ENCODE measurements at regions not wholly inside any gene's neighbourhood (a gene's known extent, or its start where the extent isn't known, plus 50 kb on each side); places are given as distances from the start of the nearest gene placed in this dataset.

- BruUV-seq (replicated peaks), result no TSS peak
- dilution Hi-C loops (cut with MboI; ENCODE audit: extremely low pct_ligation_motif_present, low sequenced_read_pairs), result no loop called here
- intact Hi-C loops (cut with micrococcal nuclease), result no loop called here
- Histone ChIP-seq H3K9me3 (replicated peaks; ENCODE audit: control insufficient read depth, insufficient read depth, low read length) (peaks cover 2% of the 10 kb centered on the region), H3K79me2 (ENCODE audit: control insufficient read depth, insufficient read depth, low read length) (no peaks in the 10 kb centered on the region), H3K4me1 (ENCODE audit: control insufficient read depth, extremely low read depth, insufficient read depth, low read length) (no peaks in the 10 kb centered on the region), H3K9ac (replicated peaks; ENCODE audit: extremely low read depth, insufficient read depth, low read length) (no peak overlapping the region), H3K9me1 (replicated peaks; ENCODE audit: control insufficient read depth, extremely low read depth, insufficient read depth, low read length) (no peaks in the 10 kb centered on the region), H3K36me3 (ENCODE audit: control insufficient read depth in 2 of 2, extremely low read depth in 1 of 2, insufficient read depth in 2 of 2, low read length in 2 of 2) (no peaks in the 10 kb centered on the region), H3K27me3 (ENCODE audit: control insufficient read depth in 2 of 2, insufficient read depth in 2 of 2, low read length in 2 of 2) (no peaks in the 10 kb centered on the region), H2AFZ (ENCODE audit: low read depth, low read length) (no peak overlapping the region), H3K27ac (ENCODE audit: insufficient read depth, low read depth, low read length) (no peak overlapping the region), H3K4me2 (ENCODE audit: insufficient read depth, low read length) (no peak overlapping the region), H3K4me3 (replicated peaks in 1 of 3; ENCODE audit: insufficient read depth in 1 of 3, low read depth in 1 of 3, low read length in 3 of 3) (no peak overlapping the region), H4K20me1 (replicated peaks; ENCODE audit: control insufficient read depth, extremely low read depth, insufficient read depth, low read length) (no peaks in the 10 kb centered on the region)
- FAIRE-seq (no peak), DNase-seq (ENCODE audit: low read depth, low spot score) (no peak)
- POLR2A ChIA-PET, result no interaction called here
- CTCF ChIA-PET, result interaction anchor here (1.5 kb wide), 1 partner anchor 10 kb away, joined by 4 read pairs; no protein-coding TSS in a partner anchor
- TF ChIP-seq FOS (IDR thresholded peaks at IDR 0.05; ENCODE audit: borderline replicate concordance, insufficient read depth, low read length), result no peak
Observed at GRCh38 chr7:53993224-53993623, 549.0 kb upstream of the VSTM2A start.

DNA sequence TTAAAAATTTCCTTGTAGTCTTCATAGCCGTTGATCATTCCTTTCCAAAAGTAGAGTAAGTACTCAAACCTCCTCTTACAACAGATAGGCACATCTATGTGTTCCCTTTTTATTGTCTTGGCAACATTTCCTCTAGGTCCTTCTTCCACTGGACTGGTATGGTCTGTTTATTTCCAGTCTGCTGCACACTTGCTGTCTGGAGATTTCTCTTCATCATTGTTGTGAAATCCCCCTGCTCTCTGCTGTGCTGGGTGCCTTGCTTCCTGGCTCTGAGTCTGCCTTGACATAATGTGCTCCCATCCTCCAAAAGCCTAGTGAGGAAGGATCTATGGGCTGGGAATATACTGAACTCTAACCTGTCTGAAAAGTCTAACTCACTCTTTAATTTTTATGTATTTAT is 545.3 kb upstream of the VSTM2A start:
- CTCF ChIA-PET, result no interaction called here
- FAIRE-seq, result no peak

More for the DNA sequence above, 545.3 kb upstream of the VSTM2A start:
- dilution Hi-C loops (cut with MboI; ENCODE audit: extremely low pct_ligation_motif_present, low sequenced_read_pairs) (no loop called here), intact Hi-C loops (cut with micrococcal nuclease) (no loop called here)
- POLR2A ChIA-PET, result no interaction called here
- H3K4me2 ChIP-seq (ENCODE audit: insufficient read depth, low read length), result no peak overlapping the region
- no peaks in the 10 kb centered on the region for H3K9me1 ChIP-seq (replicated peaks; ENCODE audit: control insufficient read depth, extremely low read depth, insufficient read depth, low read length)
- H3K27ac ChIP-seq (ENCODE audit: insufficient read depth, low read depth, low read length), result no peak overlapping the region
- DNase-seq (ENCODE audit: low read depth, low spot score), result no peak
- no peak overlapping the region for H3K4me3 ChIP-seq (replicated peaks in 1 of 3; ENCODE audit: insufficient read depth in 1 of 3, low read depth in 1 of 3, low read length in 3 of 3)
- H4K20me1 ChIP-seq (replicated peaks; ENCODE audit: control insufficient read depth, extremely low read depth, insufficient read depth, low read length), result no peaks in the 10 kb centered on the region
- no peak for TF ChIP-seq CTCF (IDR thresholded peaks at IDR 0.05; ENCODE audit: extremely low read depth in 1 of 2, insufficient read depth in 1 of 2, low read depth in 1 of 2, low read length in 2 of 2)
- TF ChIP-seq, protein P1, sequence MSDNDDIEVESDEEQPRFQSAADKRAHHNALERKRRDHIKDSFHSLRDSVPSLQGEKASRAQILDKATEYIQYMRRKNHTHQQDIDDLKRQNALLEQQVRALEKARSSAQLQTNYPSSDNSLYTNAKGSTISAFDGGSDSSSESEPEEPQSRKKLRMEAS (IDR thresholded peaks at IDR 0.05; ENCODE audit: insufficient read depth, insufficient read length), result no peak
- H3K9me3 ChIP-seq (replicated peaks; ENCODE audit: control insufficient read depth, insufficient read depth, low read length), result peaks cover 2% of the 10 kb centered on the region
- no peak overlapping the region for H3K9ac ChIP-seq (replicated peaks; ENCODE audit: extremely low read depth, insufficient read depth, low read length)
- no peaks in the 10 kb centered on the region for H3K36me3 ChIP-seq (ENCODE audit: control insufficient read depth in 2 of 2, extremely low read depth in 1 of 2, insufficient read depth in 2 of 2, low read length in 2 of 2)
- no peak overlapping the region for H2AFZ ChIP-seq (ENCODE audit: low read depth, low read length)
- BruUV-seq (replicated peaks), result no TSS peak
- H3K4me1 ChIP-seq (ENCODE audit: control insufficient read depth, extremely low read depth, insufficient read depth, low read length), result no peaks in the 10 kb centered on the region
- no peaks in the 10 kb centered on the region for H3K27me3 ChIP-seq (ENCODE audit: control insufficient read depth in 2 of 2, insufficient read depth in 2 of 2, low read length in 2 of 2)
- no peaks in the 10 kb centered on the region for H3K79me2 ChIP-seq (ENCODE audit: control insufficient read depth, insufficient read depth, low read length)

Measured in endothelial cell of umbilical vein (primary cell).